ENCODE measurements at regions not wholly inside any gene's neighbourhood (a gene's known extent, or its start where the extent isn't known, plus 50 kb on each side); places are given as distances from the start of the nearest gene placed in this dataset.

- DNase-seq (ENCODE audit: low spot score) = no peak
These were observed 104.4 kb downstream of the CRYAA start for GRCh38 chr21:43273016-43273707.

GRCh38 chr21:43272591-43272990 is 103.8 kb downstream of the CRYAA start:
- DNase-seq (ENCODE audit: low spot score) = no peak

GRCh38 chr21:43271452-43272020 is 102.7 kb downstream of the CRYAA start:
- DNase-seq (ENCODE audit: low spot score) = no peak

GRCh38 chr21:43270800-43271301 is 102.0 kb downstream of the CRYAA start:
- no peak for DNase-seq (ENCODE audit: low spot score)

GRCh38 chr21:43269957-43270705 is 101.3 kb downstream of the CRYAA start:
- no peak for DNase-seq (ENCODE audit: low spot score)

GRCh38 chr21:43269440-43269839 is 100.6 kb downstream of the CRYAA start:
- no peak for DNase-seq (ENCODE audit: low spot score)

GRCh38 chr21:43268804-43269186 is 100.0 kb downstream of the CRYAA start:
- DNase-seq (ENCODE audit: low spot score) = no peak

- no peak for DNase-seq (ENCODE audit: low spot score)
These were observed 99.4 kb downstream of the CRYAA start for GRCh38 chr21:43268086-43268803.

GRCh38 chr21:43267391-43268085 is 98.7 kb downstream of the CRYAA start:
- DNase-seq (ENCODE audit: low spot score) = no peak

- no peak for DNase-seq (ENCODE audit: low spot score)
These were observed 97.7 kb downstream of the CRYAA start for GRCh38 chr21:43266534-43266933.

GRCh38 chr21:43262427-43262826 is 93.6 kb downstream of the CRYAA start:
- no peak for DNase-seq (ENCODE audit: low spot score)

Data from RKO (cell line).